Esophagus muscularis mucosa (tissue), 4 donors: ENCODE measurements at regions not wholly inside any gene's neighbourhood (a gene's known extent, or its start where the extent isn't known, plus 50 kb on each side); places are given as distances from the start of the nearest gene placed in this dataset.

ENCODE experiments used
- DNase-seq: peaks from one replicate; pipeline ENCODE4 v3.0.0-alpha.2; 2017; ENCODE audit errors: extremely low spot score
- H3K27ac ChIP-seq, 4 donors: fragments of 200-600 bp; sonication (generic); replicated peaks in 1 of 4; 1 replicate in 3 of 4; 2 replicates in 1 of 4; pipeline ENCODE4 v1.5.1; 2016 to 2019; ENCODE audit warnings: mild to moderate bottlenecking in 1 of 4
- H3K27me3 ChIP-seq, 4 donors: fragments of 200-600 bp; sonication (generic); one replicate each; pipeline versions ENCODE4 v1.5.1 to v1.6.0; 2016 to 2019
- H3K36me3 ChIP-seq, 4 donors: fragments of 200-600 bp; sonication (generic); one replicate each; pipeline ENCODE4 v1.5.1; 2016 to 2019
- H3K4me1 ChIP-seq, 4 donors: fragments of 200-600 bp; sonication (generic); one replicate each; pipeline ENCODE4 v1.5.1; 2016 to 2019
- H3K4me3 ChIP-seq, 4 donors: fragments of 200-600 bp; sonication (generic); 1 replicate in 2 of 4; 2 replicates in 2 of 4; pipeline ENCODE4 v1.5.1; 2016 to 2019; ENCODE audit warnings: mild to moderate bottlenecking in 4 of 4, moderate library complexity in 1 of 4
- H3K9me3 ChIP-seq, 4 donors: fragments of 200-600 bp; sonication (generic); 1 replicate in 3 of 4; 2 replicates in 1 of 4; pipeline ENCODE4 v1.5.1; 2016 to 2019
- CTCF ChIP-seq, 3 experiments: fragments of 200-600 bp in 2 of 3; fragments of 450-650 bp in 1 of 3; sonication (generic) in 2 of 3; IDR thresholded peaks; one replicate each; pipeline ENCODE4 v1.5.1; 2017 to 2019; ENCODE audit warnings: antibody characterized with exemption in 3 of 3, mild to moderate bottlenecking in 2 of 3, moderate library complexity in 1 of 3
- EP300 ChIP-seq: sonication (generic); formaldehyde crosslinking; IDR thresholded peaks from one replicate; pipeline ENCODE4 v1.6.1; 2017; ENCODE audit warnings: antibody characterized with exemption
- POLR2A ChIP-seq: fragments of 450-650 bp; IDR thresholded peaks from one replicate; pipeline ENCODE4 v1.6.1; 2017; ENCODE audit warnings: antibody characterized with exemption, moderate library complexity, mild to moderate bottlenecking, low read depth
- POLR2AphosphoS5 ChIP-seq, 2 donors: sonication (generic); formaldehyde crosslinking; IDR thresholded peaks; one replicate each; pipeline ENCODE4 v1.6.1; 2017; ENCODE audit warnings: antibody characterized with exemption in 2 of 2
- WGBS: methylation state at CpG from one replicate; pipeline ENCODE4 v1.1.5; 2018; 5-methylcytosine and 5-hydroxymethylcytosine counted together
- intact Hi-C: fragments of 100-400 bp; cut with DNase I; formaldehyde crosslinking; loops from one replicate; pipeline ENCODE4 v1.15.1; 2023

GRCh38 chr1:105122041-105122440 is 1372.3 kb downstream of the AMY1C start:
- H3K27me3 ChIP-seq: no peaks in the 10 kb centered on the region
- no peak overlapping the region for H3K4me3 ChIP-seq
- no peak overlapping the region for H3K27ac ChIP-seq
- H3K4me1 ChIP-seq: no peaks in the 10 kb centered on the region
- DNase-seq: no peak
- H3K9me3 ChIP-seq: no peaks in the 10 kb centered on the region
- no peaks in the 10 kb centered on the region for H3K36me3 ChIP-seq
- WGBS: 69% methylated on average over 2 of the region's 2 CpGs
- intact Hi-C loops: no loop called here
- TF ChIP-seq POLR2A (no peak), CTCF (IDR thresholded peaks at IDR 0.05) (no peak), EP300 (no peak), POLR2AphosphoS5 (IDR thresholded peaks at IDR 0.05) (no peak)

GRCh38 chr1:105137543-105138457 is 1388.1 kb downstream of the AMY1C start:
- Histone ChIP-seq H3K27ac (no peak overlapping the region), H3K27me3 (no peaks in the 10 kb centered on the region), H3K4me3 (no peak overlapping the region), H3K4me1 (no peaks in the 10 kb centered on the region), H3K36me3 (no peaks in the 10 kb centered on the region), H3K9me3 (no peaks in the 10 kb centered on the region)
- TF ChIP-seq CTCF (IDR thresholded peaks at IDR 0.05) (no peak), POLR2AphosphoS5 (IDR thresholded peaks at IDR 0.05) (no peak)
- DNase-seq: no peak
- 55% methylated on average over 11 of the region's 14 CpGs for WGBS
- intact Hi-C loops: no loop called here

- Histone ChIP-seq H3K4me1 (no peaks in the 10 kb centered on the region), H3K4me3 (no peak overlapping the region), H3K9me3 (no peaks in the 10 kb centered on the region), H3K27ac (no peak overlapping the region), H3K36me3 (no peaks in the 10 kb centered on the region), H3K27me3 (no peaks in the 10 kb centered on the region)
- no peak for DNase-seq
- intact Hi-C loops: no loop called here
- TF ChIP-seq POLR2A: no peak
- TF ChIP-seq EP300: no peak
- no peak for TF ChIP-seq CTCF (IDR thresholded peaks at IDR 0.05)
- no peak for TF ChIP-seq POLR2AphosphoS5 (IDR thresholded peaks at IDR 0.05)
- 44% methylated on average over 6 of the region's 8 CpGs for WGBS
These were observed 1388.8 kb downstream of the AMY1C start for GRCh38 chr1:105138458-105138893.

- Histone ChIP-seq H3K4me1 (no peaks in the 10 kb centered on the region), H3K27me3 (no peaks in the 10 kb centered on the region), H3K36me3 (no peaks in the 10 kb centered on the region), H3K27ac (no peak overlapping the region), H3K4me3 (no peak overlapping the region), H3K9me3 (no peaks in the 10 kb centered on the region)
- TF ChIP-seq POLR2AphosphoS5 (IDR thresholded peaks at IDR 0.05): no peak
- no peak for TF ChIP-seq CTCF (IDR thresholded peaks at IDR 0.05)
- no peak for TF ChIP-seq EP300
- TF ChIP-seq POLR2A: no peak
- intact Hi-C loops: no loop called here
- 37% methylated on average over 3 of the region's 3 CpGs for WGBS
- DNase-seq: no peak
These were observed 1423.1 kb downstream of the AMY1C start for GRCh38 chr1:105172788-105173187.
